IMR-90 (cell line): ENCODE measurements at regions not wholly inside any gene's neighbourhood (a gene's known extent, or its start where the extent isn't known, plus 50 kb on each side); places are given as distances from the start of the nearest gene placed in this dataset.

Experiments used
- CEBPB ChIP-seq: IDR thresholded peaks from 2 replicates; pipeline ENCODE4 v1.6.1; 2012; ENCODE audit warnings: low read depth, low read length, improper control_type of control experiment
- FOS ChIP-seq: fragments of 150-350 bp; IDR thresholded peaks from 2 replicates; pipeline ENCODE4 v1.6.1; 2016; ENCODE audit warnings: low read depth, low read length
- POLR2A ChIP-seq: IDR thresholded peaks from 2 replicates; pipeline ENCODE4 v1.6.1; 2012; ENCODE audit warnings: mild to moderate bottlenecking, low read depth, low read length
- RAD21 ChIP-seq: IDR thresholded peaks from 2 replicates; pipeline ENCODE4 v1.6.1; 2012; ENCODE audit warnings: low read length, improper control_type of control experiment
- RCOR1 ChIP-seq: IDR thresholded peaks from 2 replicates; pipeline ENCODE4 v1.6.1; 2012; ENCODE audit warnings: mild to moderate bottlenecking, low read length, improper control_type of control experiment; ENCODE audit not compliant: insufficient replicate concordance
- RFX5 ChIP-seq: IDR thresholded peaks from 2 replicates; pipeline ENCODE4 v1.8.0; 2012; ENCODE audit warnings: low read depth, mild to moderate bottlenecking, low read length, moderate library complexity
- SMC3 ChIP-seq: fragments of 150-350 bp; IDR thresholded peaks from 2 replicates; pipeline ENCODE4 v1.6.1; 2016; ENCODE audit warnings: low read depth, mild to moderate bottlenecking, antibody characterized with exemption, low read length, moderate library complexity
- USF2 ChIP-seq: fragments of 150-350 bp; IDR thresholded peaks from 2 replicates; pipeline ENCODE4 v1.6.1; 2017; ENCODE audit warnings: mild to moderate bottlenecking, antibody characterized with exemption, low read length, low read depth
- TF ChIP-seq, protein P1 (sequence below): conservative IDR thresholded peaks from 2 replicates; pipeline ENCODE4 v1.5.1; 2012; ENCODE audit warnings: mild to moderate bottlenecking, low read depth, low read length, improper control_type of control experiment

DNA sequence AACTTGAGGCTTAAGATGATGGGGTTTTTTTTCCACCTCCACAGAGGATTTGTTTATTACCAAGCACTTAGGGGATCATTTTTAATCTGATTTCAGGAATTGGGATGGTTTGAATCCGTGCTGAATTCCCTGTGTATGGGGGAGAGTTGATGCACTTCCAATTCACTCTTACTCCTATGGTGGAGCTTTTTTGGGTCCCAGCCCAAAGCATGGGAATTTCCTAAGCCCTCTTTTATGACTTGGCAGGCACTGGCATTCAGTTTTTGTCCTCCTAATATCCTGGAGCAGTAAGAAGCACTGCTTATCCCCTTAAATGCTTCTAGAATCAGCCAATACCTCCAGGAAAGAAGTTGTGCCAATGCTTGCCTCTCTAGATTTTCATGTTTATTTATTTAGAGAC is 78.7 kb downstream of the HYCC1 start:
- no peak for TF ChIP-seq USF2
- TF ChIP-seq, protein P1, sequence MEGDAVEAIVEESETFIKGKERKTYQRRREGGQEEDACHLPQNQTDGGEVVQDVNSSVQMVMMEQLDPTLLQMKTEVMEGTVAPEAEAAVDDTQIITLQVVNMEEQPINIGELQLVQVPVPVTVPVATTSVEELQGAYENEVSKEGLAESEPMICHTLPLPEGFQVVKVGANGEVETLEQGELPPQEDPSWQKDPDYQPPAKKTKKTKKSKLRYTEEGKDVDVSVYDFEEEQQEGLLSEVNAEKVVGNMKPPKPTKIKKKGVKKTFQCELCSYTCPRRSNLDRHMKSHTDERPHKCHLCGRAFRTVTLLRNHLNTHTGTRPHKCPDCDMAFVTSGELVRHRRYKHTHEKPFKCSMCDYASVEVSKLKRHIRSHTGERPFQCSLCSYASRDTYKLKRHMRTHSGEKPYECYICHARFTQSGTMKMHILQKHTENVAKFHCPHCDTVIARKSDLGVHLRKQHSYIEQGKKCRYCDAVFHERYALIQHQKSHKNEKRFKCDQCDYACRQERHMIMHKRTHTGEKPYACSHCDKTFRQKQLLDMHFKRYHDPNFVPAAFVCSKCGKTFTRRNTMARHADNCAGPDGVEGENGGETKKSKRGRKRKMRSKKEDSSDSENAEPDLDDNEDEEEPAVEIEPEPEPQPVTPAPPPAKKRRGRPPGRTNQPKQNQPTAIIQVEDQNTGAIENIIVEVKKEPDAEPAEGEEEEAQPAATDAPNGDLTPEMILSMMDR: no peak
- TF ChIP-seq POLR2A: no peak
- TF ChIP-seq CEBPB: no peak
- TF ChIP-seq RAD21: no peak
- no peak for TF ChIP-seq RFX5
- no peak for TF ChIP-seq RCOR1
- TF ChIP-seq FOS: no peak
- no peak for TF ChIP-seq SMC3
